Keratinocyte (primary cell): ENCODE measurements at regions not wholly inside any gene's neighbourhood (a gene's known extent, or its start where the extent isn't known, plus 50 kb on each side); places are given as distances from the start of the nearest gene placed in this dataset.
"Not testable (repeated sequence)": the region's sequence is repeated elsewhere in the genome, so short reads cannot be mapped to it uniquely, and the experiment has no call there.

Experiments
- DNase-seq: peaks from one replicate; pipeline ENCODE4 v3.0.0-alpha.2; 2011; ENCODE audit warnings: low read depth, missing footprints, low spot score
- FAIRE-seq: peaks from 2 replicates; lab custom pipeline; 2011; peaks lifted over from hg19 to GRCh38; lab: Jason Lieb, UNC
- H2AFZ ChIP-seq: 2 replicates; pipeline ENCODE4 v1.6.0; 2012; ENCODE audit warnings: low read length, control low read depth, inconsistent platforms; ENCODE audit not compliant: control insufficient read depth
- H3K27ac ChIP-seq: 2 replicates; pipeline ENCODE4 v1.5.1; 2011; ENCODE audit warnings: low read length; ENCODE audit not compliant: control insufficient read depth, insufficient read depth
- H3K27me3 ChIP-seq: 3 replicates; pipeline ENCODE4 v1.6.0; 2011; ENCODE audit warnings: low read length; ENCODE audit not compliant: control insufficient read depth, insufficient read depth; ENCODE audit errors: extremely low read depth
- H3K36me3 ChIP-seq, 2 experiments: 2 replicates in 1 of 2; 3 replicates in 1 of 2; pipeline ENCODE4 v1.5.1; 2011; ENCODE audit warnings: low read length in 2 of 2, mild to moderate bottlenecking in 1 of 2; ENCODE audit not compliant: control insufficient read depth in 2 of 2, insufficient read depth in 2 of 2; ENCODE audit errors: extremely low read depth in 1 of 2
- H3K4me1 ChIP-seq: 3 replicates; pipeline ENCODE4 v1.5.1; 2011; ENCODE audit warnings: low read length; ENCODE audit not compliant: control insufficient read depth, insufficient read depth; ENCODE audit errors: extremely low read depth
- H3K4me2 ChIP-seq: 3 replicates; pipeline ENCODE4 v1.6.0; 2011; ENCODE audit warnings: low read depth, low read length; ENCODE audit not compliant: control insufficient read depth, insufficient read depth; ENCODE audit errors: extremely low read depth
- H3K4me3 ChIP-seq, 3 experiments: fragments of 200-600 bp in 1 of 3; sonication (generic) in 1 of 3; 2 replicates in 2 of 3; 3 replicates in 1 of 3; pipeline ENCODE4 v1.5.1; 2011 to 2016; ENCODE audit warnings: low read length in 3 of 3, mild to moderate bottlenecking in 3 of 3, control low read depth in 2 of 3, inconsistent platforms in 1 of 3, low read depth in 1 of 3, mixed read lengths in 1 of 3, mixed run types in 1 of 3, moderate library complexity in 1 of 3; ENCODE audit not compliant: control insufficient read depth in 2 of 3, insufficient read depth in 2 of 3; ENCODE audit errors: extremely low read depth in 1 of 3
- H3K79me2 ChIP-seq: 2 replicates; pipeline ENCODE4 v1.6.0; 2012; ENCODE audit warnings: low read length; ENCODE audit not compliant: control insufficient read depth, insufficient read depth
- H3K9ac ChIP-seq: 3 replicates; pipeline ENCODE4 v1.6.0; 2011; ENCODE audit warnings: low read length; ENCODE audit not compliant: control insufficient read depth, insufficient read depth; ENCODE audit errors: extremely low read depth
- H3K9me1 ChIP-seq: 3 replicates; pipeline ENCODE4 v1.6.0; 2011; ENCODE audit warnings: low read length; ENCODE audit not compliant: control insufficient read depth, insufficient read depth; ENCODE audit errors: extremely low read depth
- H3K9me3 ChIP-seq: 2 replicates; pipeline ENCODE4 v1.5.1; 2012; ENCODE audit warnings: low read depth, low read length; ENCODE audit not compliant: control insufficient read depth
- H4K20me1 ChIP-seq: 3 replicates; pipeline ENCODE4 v1.6.0; 2011; ENCODE audit warnings: low read length; ENCODE audit not compliant: control insufficient read depth, insufficient read depth; ENCODE audit errors: extremely low read depth
- EZH2 ChIP-seq: IDR thresholded peaks from one replicate; pipeline ENCODE4 v1.6.1; 2012; ENCODE audit warnings: inconsistent platforms, mild to moderate bottlenecking, low read length, moderate library complexity
- dilution Hi-C: fragments of 300-500 bp; cut with MboI; formaldehyde crosslinking; loops from one replicate; pipeline ENCODE4 v1.7.0; 2020; ENCODE audit warnings: low sequenced_read_pairs; ENCODE audit not compliant: extremely low pct_ligation_motif_present
- TF ChIP-seq, protein P1 (sequence below), 3 experiments: IDR thresholded peaks in 1 of 3; conservative IDR thresholded peaks in 1 of 3; optimal IDR thresholded peaks in 1 of 3; 2 replicates in 2 of 3; 3 replicates in 1 of 3; pipeline versions ENCODE3 to v1.5.1; 2011; ENCODE audit warnings: low read length in 3 of 3, mild to moderate bottlenecking in 3 of 3, moderate library complexity in 2 of 3, control low read depth in 1 of 3, inconsistent platforms in 1 of 3; ENCODE audit not compliant: insufficient read depth in 2 of 3; ENCODE audit errors: extremely low read depth in 1 of 3

DNA sequence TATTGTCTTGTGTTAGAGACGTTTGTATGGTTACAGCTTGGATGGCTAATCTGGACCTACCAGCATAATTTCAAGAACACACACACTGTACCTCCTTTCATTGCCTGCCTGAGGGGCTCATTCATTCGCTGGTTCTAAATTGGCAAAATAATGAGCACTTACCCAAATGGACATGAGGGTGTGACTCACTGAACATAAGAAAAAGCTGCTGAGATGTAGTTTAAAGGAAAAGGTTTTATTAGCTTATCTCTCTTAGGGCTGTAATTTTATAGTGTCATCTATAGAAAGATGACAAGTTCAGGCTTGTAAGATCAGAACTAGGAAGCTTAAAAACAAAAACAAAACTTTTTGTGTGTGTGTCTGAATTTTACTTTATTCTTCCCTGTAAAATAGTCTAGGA, 120.7 kb upstream of the WNT7A start:
- H3K9me3 ChIP-seq, result no peaks in the 10 kb centered on the region
- H3K9ac ChIP-seq, result peak overlapping the region; percentile 71
- H3K9me1 ChIP-seq, result no peaks in the 10 kb centered on the region
- peak; percentile 74 for FAIRE-seq
- H3K27me3 ChIP-seq, result no peaks in the 10 kb centered on the region
- dilution Hi-C loops, result no loop called here
- TF ChIP-seq EZH2, result no peak
- TF ChIP-seq, protein P1, sequence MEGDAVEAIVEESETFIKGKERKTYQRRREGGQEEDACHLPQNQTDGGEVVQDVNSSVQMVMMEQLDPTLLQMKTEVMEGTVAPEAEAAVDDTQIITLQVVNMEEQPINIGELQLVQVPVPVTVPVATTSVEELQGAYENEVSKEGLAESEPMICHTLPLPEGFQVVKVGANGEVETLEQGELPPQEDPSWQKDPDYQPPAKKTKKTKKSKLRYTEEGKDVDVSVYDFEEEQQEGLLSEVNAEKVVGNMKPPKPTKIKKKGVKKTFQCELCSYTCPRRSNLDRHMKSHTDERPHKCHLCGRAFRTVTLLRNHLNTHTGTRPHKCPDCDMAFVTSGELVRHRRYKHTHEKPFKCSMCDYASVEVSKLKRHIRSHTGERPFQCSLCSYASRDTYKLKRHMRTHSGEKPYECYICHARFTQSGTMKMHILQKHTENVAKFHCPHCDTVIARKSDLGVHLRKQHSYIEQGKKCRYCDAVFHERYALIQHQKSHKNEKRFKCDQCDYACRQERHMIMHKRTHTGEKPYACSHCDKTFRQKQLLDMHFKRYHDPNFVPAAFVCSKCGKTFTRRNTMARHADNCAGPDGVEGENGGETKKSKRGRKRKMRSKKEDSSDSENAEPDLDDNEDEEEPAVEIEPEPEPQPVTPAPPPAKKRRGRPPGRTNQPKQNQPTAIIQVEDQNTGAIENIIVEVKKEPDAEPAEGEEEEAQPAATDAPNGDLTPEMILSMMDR (optimal IDR thresholded peaks at IDR 0.05 in 1 of 3, IDR thresholded peaks at IDR 0.05 in 1 of 3, conservative IDR thresholded peaks at IDR 0.05 in 1 of 3; ENCODE audit: extremely low read depth in 1 of 3, insufficient read depth in 2 of 3, low read length in 3 of 3), result no peak
- H2AFZ ChIP-seq, result peak overlapping the region; percentile 59
- H3K79me2 ChIP-seq, result no peaks in the 10 kb centered on the region
- peak overlapping the region; percentile 98 for H3K27ac ChIP-seq
- H3K36me3 ChIP-seq, result no peaks in the 10 kb centered on the region
- no peaks in the 10 kb centered on the region for H4K20me1 ChIP-seq
- H3K4me1 ChIP-seq, result peaks cover 16% of the 10 kb centered on the region
- peak overlapping the region; percentile 86 for H3K4me2 ChIP-seq
- peak overlapping the region in 2 of 3 experiments; percentile 4 to 48 for H3K4me3 ChIP-seq
- no peak for DNase-seq

DNA sequence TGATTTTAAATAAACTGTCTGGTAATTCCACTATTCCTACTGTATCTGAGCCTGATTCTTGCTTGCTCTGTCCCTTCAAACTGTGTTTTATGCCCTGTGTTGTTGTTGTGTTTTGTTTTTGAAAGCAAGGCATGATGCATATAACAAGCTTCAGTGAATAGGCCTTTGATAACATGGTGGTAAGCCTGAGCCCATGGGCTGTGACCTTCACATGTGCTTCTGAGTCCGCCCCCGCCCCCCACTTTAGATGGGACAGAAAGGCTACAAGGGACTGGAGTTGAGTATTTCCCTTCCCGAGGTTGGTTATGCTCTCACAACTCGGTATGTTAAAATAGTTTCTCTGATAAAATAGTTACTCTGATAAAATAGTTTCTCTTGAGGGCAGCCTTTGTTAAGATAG, 119.0 kb upstream of the WNT7A start:
- TF ChIP-seq, protein P1 (optimal IDR thresholded peaks at IDR 0.05 in 1 of 3, IDR thresholded peaks at IDR 0.05 in 1 of 3, conservative IDR thresholded peaks at IDR 0.05 in 1 of 3; ENCODE audit: extremely low read depth in 1 of 3, insufficient read depth in 2 of 3, low read length in 3 of 3), result no peak
- Histone ChIP-seq H3K27ac (no peak overlapping the region), H2AFZ (no peak overlapping the region), H3K4me1 (peaks cover 16% of the 10 kb centered on the region), H3K9me3 (no peaks in the 10 kb centered on the region), H3K4me3 (no peak overlapping the region), H3K9ac (no peak overlapping the region), H3K79me2 (no peaks in the 10 kb centered on the region), H3K4me2 (no peak overlapping the region), H3K36me3 (no peaks in the 10 kb centered on the region), H4K20me1 (no peaks in the 10 kb centered on the region), H3K9me1 (no peaks in the 10 kb centered on the region), H3K27me3 (no peaks in the 10 kb centered on the region)
- dilution Hi-C loops, result no loop called here
- DNase-seq (no peak), FAIRE-seq (no peak)

DNA sequence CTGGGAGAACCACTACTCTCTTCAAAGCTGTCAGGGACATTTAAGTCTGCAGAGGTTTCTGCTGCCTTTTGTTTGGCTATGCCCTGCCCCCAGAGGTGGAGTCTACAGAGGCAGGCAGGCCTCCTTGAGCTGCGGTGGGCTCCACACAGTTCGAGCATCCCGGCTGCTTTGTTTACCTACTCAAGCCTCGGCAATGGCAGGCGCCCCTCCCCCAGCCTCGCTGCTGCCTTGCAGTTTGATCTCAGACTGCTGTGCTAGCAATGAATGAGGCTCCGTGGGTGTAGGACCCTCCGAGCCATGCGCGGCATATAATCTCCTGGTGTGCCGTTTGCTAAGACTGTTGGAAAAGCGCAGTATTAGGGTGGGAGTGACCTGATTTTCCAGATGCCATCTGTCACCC, 115.3 kb upstream of the WNT7A start:
- H3K4me1 ChIP-seq, H3K4me3 ChIP-seq, H3K79me2 ChIP-seq, H3K27ac ChIP-seq, H4K20me1 ChIP-seq, H3K36me3 ChIP-seq, H3K9me1 ChIP-seq, H3K4me2 ChIP-seq, dilution Hi-C loops, DNase-seq, H3K9ac ChIP-seq, H2AFZ ChIP-seq, H3K27me3 ChIP-seq, FAIRE-seq, H3K9me3 ChIP-seq: not testable (repeated sequence)

DNA sequence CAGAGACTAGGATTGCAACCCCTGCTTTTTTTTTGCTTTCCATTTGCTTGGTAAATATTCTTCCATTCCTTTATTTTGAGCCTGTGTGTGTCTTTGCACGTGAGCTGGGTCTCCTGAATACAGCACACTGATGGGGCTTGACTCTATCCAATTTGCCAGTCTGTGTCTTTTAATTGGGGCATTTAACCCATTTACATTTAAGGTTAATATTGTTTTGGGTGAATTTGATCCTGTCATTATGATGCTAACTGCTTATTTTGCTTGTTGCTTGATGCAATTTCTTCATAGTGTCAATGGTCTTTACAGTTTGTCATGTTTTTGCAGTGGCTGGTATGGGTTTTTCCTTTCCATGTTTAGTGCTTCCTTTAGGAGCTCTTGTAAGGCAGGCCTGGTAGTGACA, 109.1 kb upstream of the WNT7A start:
- H2AFZ ChIP-seq, H3K4me3 ChIP-seq, H3K9me1 ChIP-seq, H3K27me3 ChIP-seq, H3K27ac ChIP-seq, H4K20me1 ChIP-seq, H3K9ac ChIP-seq, FAIRE-seq, H3K4me1 ChIP-seq, H3K79me2 ChIP-seq, dilution Hi-C loops, H3K36me3 ChIP-seq, H3K9me3 ChIP-seq, DNase-seq, H3K4me2 ChIP-seq: not testable (repeated sequence)
